ENCODE measurements at regions not wholly inside any gene's neighbourhood (a gene's known extent, or its start where the extent isn't known, plus 50 kb on each side); places are given as distances from the start of the nearest gene placed in this dataset.
"Not testable (repeated sequence)": the region's sequence is repeated elsewhere in the genome, so short reads cannot be mapped to it uniquely, and the experiment has no call there.

DNA sequence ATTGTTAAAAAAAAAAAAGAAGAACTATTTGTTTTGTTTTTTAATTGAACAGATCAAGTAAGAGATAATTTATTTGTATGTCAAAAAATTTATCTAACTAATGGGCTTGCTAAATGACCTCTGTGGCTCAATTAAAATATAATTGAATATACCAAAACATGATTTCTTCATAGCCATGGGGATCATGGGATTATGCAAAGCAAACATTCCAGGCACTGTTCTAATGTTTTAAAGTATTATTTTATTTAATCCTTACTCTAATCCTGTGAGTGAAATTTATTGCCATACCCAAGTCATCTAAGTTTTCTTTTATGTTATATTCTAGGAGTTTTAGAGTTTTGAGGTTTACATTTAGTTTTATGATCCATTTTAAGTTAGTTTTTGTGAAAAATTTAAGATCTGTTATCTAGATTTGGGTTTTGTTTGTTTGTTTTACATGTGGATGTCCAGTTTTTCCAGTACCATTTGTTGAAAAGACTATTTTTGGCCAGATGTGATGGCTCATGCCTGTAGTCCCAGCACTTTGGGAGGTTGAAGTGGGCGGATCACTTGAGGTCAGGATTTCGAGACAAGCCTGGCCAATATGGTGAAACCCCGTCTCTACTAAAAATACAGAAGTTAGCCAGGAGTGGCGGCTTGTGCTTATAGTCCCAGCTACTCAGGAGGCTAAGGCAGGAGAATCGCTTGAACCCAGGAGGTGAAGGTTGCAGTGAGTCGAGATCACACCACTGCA lies 52.3 kb upstream of the CNOT10 start:
- H3K27ac Mint-ChIP-seq: no peak overlapping the region

DNA sequence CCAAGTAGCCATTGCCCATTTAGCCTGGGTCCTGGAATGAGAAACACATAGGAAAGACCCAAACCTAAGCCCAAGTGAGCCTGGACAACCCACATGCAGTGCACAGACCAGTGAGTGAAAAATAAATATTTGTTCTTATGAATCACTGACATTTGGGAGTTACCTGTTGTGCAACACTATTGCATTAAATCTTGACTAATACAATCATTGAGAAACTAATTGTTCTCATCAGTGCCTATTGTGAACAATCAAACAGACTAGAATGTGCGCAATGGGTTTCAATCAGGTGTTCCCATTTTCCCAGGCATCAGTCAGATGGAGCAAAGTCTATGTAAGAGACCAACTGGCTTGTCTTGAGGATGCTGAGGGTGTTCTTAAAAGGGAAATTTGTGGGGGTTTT lies 54.7 kb upstream of the CNOT10 start:
- H3K36me3 Mint-ChIP-seq: peaks cover 2% of the 10 kb centered on the region
- ATAC-seq (ENCODE audit: low read depth) (no peak), DNase-seq (ENCODE audit: low spot score in 2 of 2) (no peak)
- no peak overlapping the region for H3K4me3 Mint-ChIP-seq
- H3K27ac Mint-ChIP-seq: no peak overlapping the region
- H3K4me1 Mint-ChIP-seq: no peaks in the 10 kb centered on the region
- peaks cover 3% of the 10 kb centered on the region for H3K27me3 Mint-ChIP-seq
- H3K9me3 Mint-ChIP-seq: peaks cover 2% of the 10 kb centered on the region

More for the DNA sequence above, 52.3 kb upstream of the CNOT10 start:
- Mint-ChIP-seq H3K4me1 (no peaks in the 10 kb centered on the region), H3K36me3 (peaks cover 2% of the 10 kb centered on the region), H3K27me3 (peaks cover 8% of the 10 kb centered on the region), H3K9me3 (peaks cover 2% of the 10 kb centered on the region), H3K4me3 (no peak overlapping the region)
- DNase-seq (ENCODE audit: low spot score in 2 of 2) (no peak), ATAC-seq (ENCODE audit: low read depth) (no peak)

- ATAC-seq (ENCODE audit: low read depth) (no peak), DNase-seq (ENCODE audit: low spot score in 2 of 2) (no peak)
- Mint-ChIP-seq H3K36me3 (no peaks in the 10 kb centered on the region), H3K4me3 (no peak overlapping the region), H3K4me1 (no peaks in the 10 kb centered on the region), H3K27ac (no peak overlapping the region), H3K27me3 (peaks cover 3% of the 10 kb centered on the region), H3K9me3 (no peaks in the 10 kb centered on the region)
Observed at GRCh38 chr3:32626631-32627030, 56.0 kb upstream of the DYNC1LI1 start.

DNA sequence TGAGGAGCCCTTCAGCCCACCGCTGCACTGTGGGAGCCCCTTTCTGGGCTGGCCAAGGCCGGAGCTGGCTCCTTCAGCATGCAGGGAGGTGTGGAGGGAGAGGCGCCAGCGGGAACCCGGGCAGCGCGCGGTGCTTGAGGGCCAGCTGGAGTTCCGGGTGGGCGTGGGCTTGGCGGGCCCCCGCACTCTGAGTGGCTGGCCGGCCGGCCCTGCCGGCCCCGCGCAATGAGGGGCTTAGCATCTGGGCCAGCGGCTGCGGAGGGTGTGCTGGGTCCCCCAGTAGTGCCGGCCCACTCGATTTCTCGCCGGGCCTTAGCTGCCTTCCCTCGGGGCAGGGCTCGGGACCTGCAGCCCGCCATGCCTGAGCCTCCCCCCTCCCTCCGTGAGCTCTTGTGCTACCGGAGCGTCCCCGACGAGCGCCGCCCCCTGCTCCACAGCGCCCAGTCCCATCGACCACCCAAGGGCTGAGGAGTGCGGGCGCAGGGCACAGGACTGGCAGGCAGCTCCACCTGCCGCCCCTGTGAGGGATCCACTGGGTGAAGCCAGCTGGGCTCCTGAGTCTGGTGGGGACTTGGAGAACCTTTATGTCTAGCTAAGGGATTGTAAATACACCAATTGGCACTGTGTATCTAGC lies 55.0 kb upstream of the DYNC1LI1 start:
- H3K4me1 Mint-ChIP-seq; H3K27ac Mint-ChIP-seq; ATAC-seq (ENCODE audit: low read depth); H3K9me3 Mint-ChIP-seq; H3K4me3 Mint-ChIP-seq; H3K27me3 Mint-ChIP-seq; DNase-seq (ENCODE audit: low spot score in 2 of 2); H3K36me3 Mint-ChIP-seq: not testable (repeated sequence)

DNA sequence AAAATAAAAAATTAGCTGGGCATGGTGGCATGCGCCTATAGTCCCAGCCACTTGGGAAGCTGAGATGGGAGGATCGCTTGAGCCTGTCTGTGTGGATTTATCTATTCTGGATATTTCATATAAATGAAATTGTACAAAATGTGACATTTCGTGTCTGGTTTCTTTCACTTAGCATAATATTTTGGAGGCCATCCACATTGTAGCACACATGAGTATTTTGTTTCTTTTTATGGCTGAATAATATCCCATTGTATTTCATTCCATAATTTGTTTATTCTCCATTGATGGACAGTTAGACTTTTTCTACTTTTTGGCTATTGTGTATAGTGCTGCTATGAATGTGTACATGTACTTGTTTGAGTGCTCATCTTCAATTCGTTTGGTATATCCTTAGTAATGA lies 52.9 kb upstream of the DYNC1LI1 start:
- Mint-ChIP-seq H3K4me3 (no peak overlapping the region), H3K4me1 (no peaks in the 10 kb centered on the region), H3K27ac (no peak overlapping the region), H3K27me3 (peaks cover 3% of the 10 kb centered on the region), H3K9me3 (peaks cover 16% of the 10 kb centered on the region), H3K36me3 (peaks cover 6% of the 10 kb centered on the region)
- ATAC-seq (ENCODE audit: low read depth): no peak
- DNase-seq (ENCODE audit: low spot score in 2 of 2): no peak

GRCh38 chr3:32621466-32621865 lies 50.8 kb upstream of the DYNC1LI1 start:
- no peak for DNase-seq (ENCODE audit: low spot score in 2 of 2)

DNA sequence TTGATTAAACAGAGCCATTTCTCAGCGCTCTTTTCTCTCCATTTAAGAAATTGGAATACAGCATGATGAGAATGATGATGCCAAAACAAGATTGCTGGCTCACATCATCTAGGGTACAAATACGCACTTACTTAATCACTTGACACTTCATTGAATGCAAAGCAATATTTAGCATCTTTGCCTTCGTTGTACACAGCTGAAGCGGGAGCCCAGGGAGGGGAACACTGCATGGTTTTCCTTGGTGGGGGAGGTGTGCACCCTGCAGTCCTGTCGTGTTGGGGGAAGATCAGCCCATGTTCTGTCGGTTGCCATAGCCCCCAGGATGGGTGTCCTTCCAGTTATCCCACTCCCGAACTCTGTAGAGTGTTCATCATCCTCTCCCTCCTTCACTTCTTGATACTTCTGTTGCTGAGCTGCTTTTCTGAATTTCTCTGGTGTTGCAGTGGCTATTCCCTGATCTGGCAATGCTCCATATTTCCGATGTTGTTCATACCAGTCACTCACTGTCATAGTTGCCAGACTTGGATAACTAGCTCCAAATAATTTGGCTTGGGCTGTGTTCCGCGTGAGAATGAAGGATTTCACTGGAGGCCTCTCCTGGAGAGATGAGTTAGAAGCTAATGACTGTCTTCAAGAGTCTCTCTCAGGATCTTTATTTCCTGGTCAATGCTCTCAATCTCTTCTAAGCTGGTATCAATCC lies 50.1 kb upstream of the DYNC1LI1 start:
- ATAC-seq (ENCODE audit: low read depth) (no peak), DNase-seq (ENCODE audit: low spot score in 2 of 2) (no peak)
- peaks cover 2% of the 10 kb centered on the region for H3K27me3 Mint-ChIP-seq
- no peak overlapping the region for H3K4me3 Mint-ChIP-seq
- no peaks in the 10 kb centered on the region for H3K4me1 Mint-ChIP-seq
- peaks cover 6% of the 10 kb centered on the region for H3K36me3 Mint-ChIP-seq
- H3K27ac Mint-ChIP-seq: peak overlapping the region; percentile 54
- H3K9me3 Mint-ChIP-seq: peaks cover 16% of the 10 kb centered on the region

More at GRCh38 chr3:32621466-32621865, 50.8 kb upstream of the DYNC1LI1 start:
- ATAC-seq (ENCODE audit: low read depth): no peak
- H3K27ac Mint-ChIP-seq: no peak overlapping the region
- H3K9me3 Mint-ChIP-seq: peaks cover 16% of the 10 kb centered on the region
- no peak overlapping the region for H3K4me3 Mint-ChIP-seq
- H3K4me1 Mint-ChIP-seq: no peaks in the 10 kb centered on the region
- H3K36me3 Mint-ChIP-seq: peaks cover 6% of the 10 kb centered on the region
- peaks cover 2% of the 10 kb centered on the region for H3K27me3 Mint-ChIP-seq
